Naive thymus-derived CD8-positive, alpha-beta T cell (primary cell): ENCODE measurements at regions not wholly inside any gene's neighbourhood (a gene's known extent, or its start where the extent isn't known, plus 50 kb on each side); places are given as distances from the start of the nearest gene placed in this dataset.

ENCODE experiments used
- ATAC-seq, 2 donors: fragments of 150-1000 bp; cut with Tn5 transposase in 1 of 2; sonication (Bioruptor Pico), chemical (Tn5 transposase) in 1 of 2; 1 replicate in 1 of 2; 2 replicates in 1 of 2; pipeline ENCODE4 v1.10.0; 2021; ENCODE audit warnings: mild to moderate bottlenecking in 2 of 2, moderate library complexity in 2 of 2
- POLR2A ChIA-PET: fragments of 350-600 bp; sonication (Branson Sonifier 250); formaldehyde crosslinking; loops from one replicate; lab custom pipeline; 2021; ENCODE audit warnings: antibody characterized with exemption; lab: Charles Lee
- DNase-seq, 10 donors: peaks; one replicate each; pipeline versions ENCODE4 v3.0.0 to v3.0.0-alpha.2; 2020 to 2022
- H3K27ac Mint-ChIP-seq, 10 donors: one replicate each; pipeline ENCODE4 v1.8.0; 2020 to 2022; ENCODE audit warnings: mild to moderate bottlenecking in 10 of 10, mixed read lengths in 10 of 10, moderate library complexity in 4 of 10, inconsistent platforms in 1 of 10
- H3K27me3 Mint-ChIP-seq, 5 donors: one replicate each; pipeline ENCODE4 v1.8.0; 2021 to 2022; ENCODE audit warnings: mixed read lengths in 5 of 5
- H3K36me3 Mint-ChIP-seq, 3 donors: one replicate each; pipeline ENCODE4 v1.8.0; 2020 to 2022; ENCODE audit warnings: mixed read lengths in 3 of 3, mild to moderate bottlenecking in 2 of 3, inconsistent platforms in 1 of 3
- H3K4me1 Mint-ChIP-seq, 4 donors: one replicate each; pipeline ENCODE4 v1.8.0; 2021 to 2022; ENCODE audit warnings: mixed read lengths in 4 of 4
- H3K4me3 Mint-ChIP-seq, 10 donors: one replicate each; pipeline ENCODE4 v1.8.0; 2020 to 2022; ENCODE audit warnings: mild to moderate bottlenecking in 10 of 10, mixed read lengths in 10 of 10, moderate library complexity in 6 of 10, inconsistent platforms in 1 of 10
- H3K9me3 Mint-ChIP-seq, 9 donors: one replicate each; pipeline ENCODE4 v1.8.0; 2020 to 2022; ENCODE audit warnings: mixed read lengths in 9 of 9, mild to moderate bottlenecking in 3 of 9, inconsistent platforms in 1 of 9, moderate library complexity in 1 of 9

- Mint-ChIP-seq H3K27ac (peak overlapping the region in 4 of 10 donors; percentile 3 to 62 (median 52)), H3K4me1 (peaks cover 23 to 58% (median 33%) of the 10 kb centered on the region in 4 donors), H3K27me3 (peaks cover 10 to 44% (median 29%) of the 10 kb centered on the region in 5 donors), H3K9me3 (no peaks in the 10 kb centered on the region), H3K4me3 (peak overlapping the region in 7 of 10 donors; percentile 1 to 65 (median 44)), H3K36me3 (no peaks in the 10 kb centered on the region)
- ATAC-seq (no peak), DNase-seq (no peak)
- POLR2A ChIA-PET: no interaction called here
Observed at GRCh38 chr2:9754532-9754887, 88.8 kb upstream of the TAF1B start.

- H3K36me3 Mint-ChIP-seq: no peaks in the 10 kb centered on the region
- POLR2A ChIA-PET: no interaction called here
- H3K4me3 Mint-ChIP-seq: peak overlapping the region in 3 of 10 donors; percentile 30 to 59 (median 38)
- peaks cover 25 to 63% (median 35%) of the 10 kb centered on the region in 4 donors for H3K4me1 Mint-ChIP-seq
- no peaks in the 10 kb centered on the region for H3K9me3 Mint-ChIP-seq
- ATAC-seq: no peak
- H3K27ac Mint-ChIP-seq: no peak overlapping the region
- DNase-seq: no peak
- peaks cover 10 to 44% (median 29%) of the 10 kb centered on the region in 5 donors for H3K27me3 Mint-ChIP-seq
Observed at GRCh38 chr2:9755008-9755407, 88.3 kb upstream of the TAF1B start.

DNA sequence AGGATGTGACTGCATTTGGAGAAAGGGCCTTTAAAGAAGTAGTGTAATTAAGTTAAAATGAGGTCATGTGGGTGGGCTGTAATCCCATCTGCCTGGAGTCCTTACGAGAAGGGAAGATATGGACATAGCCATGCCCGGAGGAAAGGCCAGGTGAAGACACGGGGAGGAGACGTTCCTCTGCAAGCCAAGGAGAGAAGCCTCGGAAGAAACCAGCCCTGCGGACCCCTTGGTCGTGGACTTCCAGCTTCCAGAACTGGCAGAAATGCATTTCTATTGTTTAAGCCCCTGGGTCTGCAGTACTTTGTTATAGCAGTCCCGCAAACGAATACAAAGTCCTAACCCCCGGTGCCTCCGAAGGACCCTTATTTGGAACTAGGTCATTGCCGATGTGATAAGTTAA, 87.6 kb upstream of the TAF1B start:
- Mint-ChIP-seq H3K9me3 (no peaks in the 10 kb centered on the region), H3K36me3 (no peaks in the 10 kb centered on the region), H3K4me1 (peaks cover 28 to 67% (median 41%) of the 10 kb centered on the region in 4 donors), H3K4me3 (no peak overlapping the region), H3K27ac (no peak overlapping the region), H3K27me3 (peaks cover 10 to 44% (median 29%) of the 10 kb centered on the region in 5 donors)
- POLR2A ChIA-PET: no interaction called here
- ATAC-seq (no peak), DNase-seq (no peak)

DNA sequence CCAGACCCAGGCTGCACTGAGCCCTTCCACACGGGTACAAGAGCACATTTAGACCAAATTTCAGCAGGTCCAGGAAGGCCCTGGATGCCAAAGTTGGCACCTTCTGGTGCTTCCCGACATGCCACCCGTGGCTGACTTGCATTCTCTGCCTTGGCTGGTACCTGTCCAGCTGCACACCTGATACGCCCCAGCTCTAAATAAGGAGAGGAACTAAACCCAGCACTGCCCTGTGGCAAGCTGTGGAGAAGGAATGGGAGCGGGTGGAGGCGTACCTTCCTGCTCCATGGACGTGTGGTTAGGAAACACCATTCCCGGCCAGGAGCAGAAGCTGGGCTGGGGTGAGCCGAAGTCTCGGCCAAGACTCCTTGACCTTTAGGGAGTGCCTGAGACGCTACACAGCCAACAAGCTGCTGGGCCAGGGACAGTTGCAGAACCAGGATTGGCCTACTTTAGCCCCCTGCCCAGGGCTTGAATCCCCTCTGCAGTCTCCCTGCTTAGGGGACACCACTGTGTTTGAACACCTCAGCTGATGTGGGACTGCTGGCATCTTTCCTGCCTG, 86.5 kb upstream of the TAF1B start:
- H3K4me3 Mint-ChIP-seq: peak overlapping the region in 2 of 10 donors; percentile 20 to 27
- ATAC-seq (no peak), DNase-seq (no peak)
- POLR2A ChIA-PET: no interaction called here
- H3K9me3 Mint-ChIP-seq: no peaks in the 10 kb centered on the region
- H3K4me1 Mint-ChIP-seq: peaks cover 28 to 63% (median 46%) of the 10 kb centered on the region in 4 donors
- H3K27ac Mint-ChIP-seq: peak overlapping the region in 1 of 10 donors; percentile 17
- H3K36me3 Mint-ChIP-seq: no peaks in the 10 kb centered on the region
- peaks cover 10 to 44% (median 29%) of the 10 kb centered on the region in 5 donors for H3K27me3 Mint-ChIP-seq

DNA sequence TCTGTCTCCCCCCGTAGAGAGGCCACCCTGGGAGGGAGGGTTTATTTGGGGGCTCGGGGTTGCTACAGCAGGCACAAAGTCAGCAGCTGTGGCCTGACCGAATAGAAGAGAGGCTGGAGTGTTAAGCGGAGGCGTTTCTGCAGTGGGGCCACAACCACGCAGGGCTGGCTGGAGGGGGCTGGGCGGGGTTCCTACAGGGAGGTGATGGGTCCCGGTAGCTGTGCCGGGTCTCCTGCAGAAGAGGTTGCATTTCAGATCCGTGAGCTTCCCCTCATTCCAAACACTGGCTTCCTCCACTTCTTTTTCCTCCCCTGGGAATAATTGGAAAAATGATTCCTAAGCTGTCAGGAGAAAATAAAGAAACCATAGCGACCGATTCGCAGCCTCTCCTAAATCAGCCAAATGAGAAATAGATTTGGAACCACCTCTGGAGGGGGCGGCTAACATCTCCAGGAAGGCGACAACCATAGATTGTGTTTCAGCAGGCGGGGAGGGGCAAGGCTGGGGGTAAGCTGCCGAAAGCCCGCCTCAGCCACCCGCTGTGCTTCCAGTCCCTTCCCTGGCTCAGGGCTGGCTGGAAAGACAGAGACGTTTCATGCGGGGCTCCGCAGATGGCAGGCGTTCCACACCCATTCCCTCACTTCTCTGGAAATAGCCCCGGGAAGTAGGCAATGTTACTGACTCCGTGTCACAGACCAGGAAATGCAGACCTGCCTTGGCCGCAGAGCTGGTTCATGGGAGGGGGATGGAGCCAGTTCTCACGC, 85.6 kb upstream of the TAF1B start:
- no peak for ATAC-seq
- Mint-ChIP-seq H3K9me3 (no peaks in the 10 kb centered on the region), H3K36me3 (no peaks in the 10 kb centered on the region), H3K27me3 (peaks cover 10 to 44% (median 29%) of the 10 kb centered on the region in 5 donors), H3K27ac (no peak overlapping the region), H3K4me3 (peak overlapping the region in 6 of 10 donors; percentile 20 to 43 (median 28)), H3K4me1 (peaks cover 26 to 54% (median 44%) of the 10 kb centered on the region in 4 donors)
- DNase-seq: no peak
- POLR2A ChIA-PET: no interaction called here

GRCh38 chr2:9758741-9759140, 84.5 kb upstream of the TAF1B start:
- no peak overlapping the region for H3K27ac Mint-ChIP-seq

DNA sequence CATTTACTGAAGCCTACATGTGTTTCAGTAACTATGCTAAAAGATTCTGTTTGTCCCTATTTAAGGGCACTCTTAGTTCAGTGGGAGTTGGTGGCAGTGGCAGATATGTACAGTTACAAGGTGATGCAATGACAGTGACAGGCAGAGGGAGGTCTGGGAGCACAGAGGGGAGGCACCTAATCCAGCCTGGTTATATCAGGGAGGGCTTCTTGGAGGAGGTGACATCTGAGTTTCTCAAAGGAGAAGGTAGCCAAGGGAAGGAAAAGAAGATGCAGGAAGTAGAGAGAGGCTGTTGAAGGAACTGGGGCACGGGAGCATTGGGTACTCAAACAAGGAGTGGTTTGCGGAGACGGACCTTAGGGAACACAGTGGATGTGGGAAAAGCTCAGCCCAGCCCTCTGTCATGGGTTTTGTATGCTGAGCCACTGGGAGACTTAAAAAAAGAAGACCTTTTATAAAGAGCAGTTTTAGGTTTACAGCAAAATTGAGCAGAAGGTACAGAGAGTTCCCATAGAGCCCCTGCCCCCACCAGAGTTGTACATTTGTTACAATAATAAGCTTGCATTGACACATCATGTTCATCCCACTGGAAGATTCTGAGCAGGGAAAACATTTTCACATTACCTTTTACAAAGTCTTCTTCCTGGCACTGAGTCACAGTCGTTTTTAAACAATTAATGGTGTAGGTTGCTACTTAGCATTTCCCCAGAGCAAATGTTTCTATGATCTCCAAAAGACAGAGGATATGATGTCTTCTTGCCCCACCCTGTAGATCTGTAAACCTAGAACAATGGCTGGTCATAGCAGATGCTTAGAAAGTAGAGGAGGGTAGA, 83.0 kb upstream of the TAF1B start:
- Mint-ChIP-seq H3K4me3 (no peak overlapping the region), H3K9me3 (no peaks in the 10 kb centered on the region), H3K36me3 (no peaks in the 10 kb centered on the region), H3K27me3 (peaks cover 6 to 26% (median 18%) of the 10 kb centered on the region in 5 donors), H3K4me1 (peaks cover 15 to 39% (median 21%) of the 10 kb centered on the region in 4 donors), H3K27ac (peak overlapping the region in 5 of 10 donors; percentile 28 to 60 (median 36))
- POLR2A ChIA-PET: no interaction called here
- ATAC-seq (peak in 1 of 2 donors; percentile 30), DNase-seq (no peak)

More at GRCh38 chr2:9758741-9759140, 84.5 kb upstream of the TAF1B start:
- POLR2A ChIA-PET: no interaction called here
- Mint-ChIP-seq H3K27me3 (peaks cover 8 to 38% (median 26%) of the 10 kb centered on the region in 5 donors), H3K9me3 (no peaks in the 10 kb centered on the region), H3K36me3 (no peaks in the 10 kb centered on the region), H3K4me1 (peaks cover 22 to 45% (median 35%) of the 10 kb centered on the region in 4 donors), H3K4me3 (no peak overlapping the region)
- DNase-seq (no peak), ATAC-seq (no peak)

DNA sequence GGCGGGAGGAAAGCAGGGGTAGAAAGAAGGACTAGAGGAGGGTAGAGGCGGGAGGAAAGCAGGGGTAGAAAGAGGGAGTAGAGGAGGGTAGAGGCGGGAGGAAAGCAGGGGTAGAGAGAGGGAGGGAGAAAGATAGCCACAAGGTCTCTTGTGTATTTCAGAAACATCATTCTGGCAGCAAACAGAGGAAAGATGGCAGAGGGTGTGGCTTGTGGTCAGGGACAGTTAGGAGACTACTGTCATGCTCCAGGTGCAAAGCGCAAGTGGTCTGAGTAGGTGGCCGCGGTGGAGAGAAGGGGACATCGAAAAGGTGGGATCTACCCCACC, 82.4 kb upstream of the TAF1B start:
- Mint-ChIP-seq H3K4me3 (peak overlapping the region in 1 of 10 donors; percentile 16), H3K9me3 (no peaks in the 10 kb centered on the region), H3K27ac (peak overlapping the region in 2 of 10 donors; percentile 9 to 79), H3K4me1 (peaks cover 13 to 36% (median 19%) of the 10 kb centered on the region in 4 donors), H3K36me3 (no peaks in the 10 kb centered on the region), H3K27me3 (peaks cover 3 to 21% (median 12%) of the 10 kb centered on the region in 5 donors)
- no peak for DNase-seq
- POLR2A ChIA-PET: no interaction called here
- no peak for ATAC-seq

- POLR2A ChIA-PET: no interaction called here
- no peaks in the 10 kb centered on the region for H3K36me3 Mint-ChIP-seq
Observed at GRCh38 chr2:9761577-9761976, 81.7 kb upstream of the TAF1B start.

GRCh38 chr2:9762164-9762563, 81.1 kb upstream of the TAF1B start:
- no peak for DNase-seq
- Mint-ChIP-seq H3K36me3 (no peaks in the 10 kb centered on the region), H3K27me3 (peaks cover 0 to 10% (median 3%) of the 10 kb centered on the region in 5 donors), H3K27ac (no peak overlapping the region), H3K4me1 (peaks cover 13 to 38% (median 19%) of the 10 kb centered on the region in 4 donors), H3K9me3 (no peaks in the 10 kb centered on the region), H3K4me3 (no peak overlapping the region)
- POLR2A ChIA-PET: no interaction called here
- no peak for ATAC-seq

More at GRCh38 chr2:9761577-9761976, 81.7 kb upstream of the TAF1B start:
- Mint-ChIP-seq H3K4me3 (no peak overlapping the region), H3K27me3 (peaks cover under 1 to 14% (median 5%) of the 10 kb centered on the region in 5 donors), H3K4me1 (peaks cover 13 to 36% (median 19%) of the 10 kb centered on the region in 4 donors), H3K9me3 (no peaks in the 10 kb centered on the region), H3K27ac (no peak overlapping the region)
- ATAC-seq (no peak), DNase-seq (no peak)

- H3K4me3 Mint-ChIP-seq: no peak overlapping the region
- no peak overlapping the region for H3K27ac Mint-ChIP-seq
- H3K36me3 Mint-ChIP-seq: no peaks in the 10 kb centered on the region
- peaks cover 13 to 36% (median 15%) of the 10 kb centered on the region in 4 donors for H3K4me1 Mint-ChIP-seq
- no peak for ATAC-seq
- peaks cover 0 to 7% (median 3%) of the 10 kb centered on the region in 5 donors for H3K27me3 Mint-ChIP-seq
- DNase-seq: no peak
- POLR2A ChIA-PET: no interaction called here
- no peaks in the 10 kb centered on the region for H3K9me3 Mint-ChIP-seq
Observed at GRCh38 chr2:9762941-9763340, 80.3 kb upstream of the TAF1B start.

GRCh38 chr2:9763356-9764152, 79.7 kb upstream of the TAF1B start:
- Mint-ChIP-seq H3K4me3 (no peak overlapping the region), H3K9me3 (no peaks in the 10 kb centered on the region), H3K36me3 (no peaks in the 10 kb centered on the region), H3K27me3 (peaks cover 0 to 9% (median 0%) of the 10 kb centered on the region in 5 donors), H3K4me1 (peaks cover 13 to 39% (median 15%) of the 10 kb centered on the region in 4 donors), H3K27ac (no peak overlapping the region)
- DNase-seq: no peak
- no peak for ATAC-seq
- POLR2A ChIA-PET: no interaction called here
